CD4-positive, alpha-beta T cell treated with Interleukin-6 for 4 hours (primary cell): ENCODE measurements at regions not wholly inside any gene's neighbourhood (a gene's known extent, or its start where the extent isn't known, plus 50 kb on each side); places are given as distances from the start of the nearest gene placed in this dataset.
"Not testable (repeated sequence)": the region's sequence is repeated elsewhere in the genome, so short reads cannot be mapped to it uniquely, and the experiment has no call there.

Experiments
- DNase-seq: peaks from one replicate; pipeline ENCODE4 v3.0.0-alpha.2; 2020; ENCODE audit warnings: mixed read lengths

- DNase-seq = no peak
Observed at GRCh38 chr4:19126903-19127302, 1105.3 kb upstream of the LCORL start.

GRCh38 chr4:19123681-19124080 lies 1102.1 kb upstream of the LCORL start:
- no peak for DNase-seq

- no peak for DNase-seq
Observed at GRCh38 chr4:19119904-19120560, 1098.5 kb upstream of the LCORL start.

GRCh38 chr4:19117022-19117421 lies 1095.5 kb upstream of the LCORL start:
- no peak for DNase-seq

GRCh38 chr4:19104176-19104575 lies 1082.6 kb upstream of the LCORL start:
- DNase-seq = no peak

- DNase-seq = no peak
Observed at GRCh38 chr4:19095491-19096046, 1074.0 kb upstream of the LCORL start.

GRCh38 chr4:19093951-19094350 lies 1072.4 kb upstream of the LCORL start:
- no peak for DNase-seq

- DNase-seq = no peak
Observed at GRCh38 chr4:19092797-19093196, 1071.2 kb upstream of the LCORL start.

- DNase-seq = no peak
Observed at GRCh38 chr4:19074036-19074435, 1052.5 kb upstream of the LCORL start.

- DNase-seq = no peak
Observed at GRCh38 chr4:19063662-19064061, 1042.1 kb upstream of the LCORL start.

- no peak for DNase-seq
Observed at GRCh38 chr4:19054916-19055315, 1033.4 kb upstream of the LCORL start.

- no peak for DNase-seq
Observed at GRCh38 chr4:19051831-19052230, 1030.3 kb upstream of the LCORL start.

GRCh38 chr4:19047279-19047880 lies 1025.8 kb upstream of the LCORL start:
- DNase-seq = no peak

GRCh38 chr4:19039816-19040215 lies 1018.3 kb upstream of the LCORL start:
- DNase-seq = no peak

- DNase-seq = no peak
Observed at GRCh38 chr4:19038231-19038630, 1016.7 kb upstream of the LCORL start.

GRCh38 chr4:19033816-19034733 lies 1012.5 kb upstream of the LCORL start:
- no peak for DNase-seq

GRCh38 chr4:19030536-19030935 lies 1009.0 kb upstream of the LCORL start:
- no peak for DNase-seq

- DNase-seq = no peak
Observed at GRCh38 chr4:19030048-19030447, 1008.5 kb upstream of the LCORL start.

- DNase-seq = no peak
Observed at GRCh38 chr4:19026281-19026680, 1004.7 kb upstream of the LCORL start.

GRCh38 chr4:19025031-19025430 lies 1003.5 kb upstream of the LCORL start:
- no peak for DNase-seq

- DNase-seq = no peak
Observed at GRCh38 chr4:19024047-19024446, 1002.5 kb upstream of the LCORL start.

- no peak for DNase-seq
Observed at GRCh38 chr4:19021617-19022016, 1000.1 kb upstream of the LCORL start.

GRCh38 chr4:19016550-19016949 lies 995.0 kb upstream of the LCORL start:
- DNase-seq = not testable (repeated sequence)

- DNase-seq = no peak
Observed at GRCh38 chr4:19014594-19014993, 993.0 kb upstream of the LCORL start.
